ENCODE measurements at regions not wholly inside any gene's neighbourhood (a gene's known extent, or its start where the extent isn't known, plus 50 kb on each side); places are given as distances from the start of the nearest gene placed in this dataset.

DNA sequence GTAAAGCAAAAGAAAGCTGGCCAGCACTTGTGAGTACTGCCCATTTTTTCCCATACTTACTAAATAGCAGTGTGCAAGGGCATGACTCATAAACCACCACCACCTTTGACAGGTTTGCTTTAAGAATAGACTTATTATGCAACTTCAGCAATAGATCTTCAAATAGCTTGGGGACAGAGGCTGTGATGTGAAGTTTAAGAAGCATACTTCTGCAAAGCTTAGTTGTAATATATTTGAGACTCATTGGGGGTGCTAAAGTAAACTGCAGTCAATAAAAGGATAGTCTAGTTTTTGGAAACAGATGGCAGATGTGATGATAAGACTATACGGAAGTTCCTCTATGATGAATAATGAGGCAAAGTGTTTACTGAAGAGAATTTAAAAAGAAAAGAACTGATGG is 210.0 kb downstream of the PLA2G4A start:
- TF ChIP-seq, protein P1, sequence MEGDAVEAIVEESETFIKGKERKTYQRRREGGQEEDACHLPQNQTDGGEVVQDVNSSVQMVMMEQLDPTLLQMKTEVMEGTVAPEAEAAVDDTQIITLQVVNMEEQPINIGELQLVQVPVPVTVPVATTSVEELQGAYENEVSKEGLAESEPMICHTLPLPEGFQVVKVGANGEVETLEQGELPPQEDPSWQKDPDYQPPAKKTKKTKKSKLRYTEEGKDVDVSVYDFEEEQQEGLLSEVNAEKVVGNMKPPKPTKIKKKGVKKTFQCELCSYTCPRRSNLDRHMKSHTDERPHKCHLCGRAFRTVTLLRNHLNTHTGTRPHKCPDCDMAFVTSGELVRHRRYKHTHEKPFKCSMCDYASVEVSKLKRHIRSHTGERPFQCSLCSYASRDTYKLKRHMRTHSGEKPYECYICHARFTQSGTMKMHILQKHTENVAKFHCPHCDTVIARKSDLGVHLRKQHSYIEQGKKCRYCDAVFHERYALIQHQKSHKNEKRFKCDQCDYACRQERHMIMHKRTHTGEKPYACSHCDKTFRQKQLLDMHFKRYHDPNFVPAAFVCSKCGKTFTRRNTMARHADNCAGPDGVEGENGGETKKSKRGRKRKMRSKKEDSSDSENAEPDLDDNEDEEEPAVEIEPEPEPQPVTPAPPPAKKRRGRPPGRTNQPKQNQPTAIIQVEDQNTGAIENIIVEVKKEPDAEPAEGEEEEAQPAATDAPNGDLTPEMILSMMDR (IDR thresholded peaks at IDR 0.05; ENCODE audit: low read length): no peak
- no peak for TF ChIP-seq EZH2 (IDR thresholded peaks at IDR 0.05; ENCODE audit: borderline replicate concordance, low read length)
